Lung (tissue), 11 donors: ENCODE measurements at regions not wholly inside any gene's neighbourhood (a gene's known extent, or its start where the extent isn't known, plus 50 kb on each side); places are given as distances from the start of the nearest gene placed in this dataset.
"Not testable (repeated sequence)": the region's sequence is repeated elsewhere in the genome, so short reads cannot be mapped to it uniquely, and the experiment has no call there.

Experiments
- ATAC-seq: fragments of 200-7000 bp; cut with Tn5 transposase; one replicate; pipeline ENCODE4 v1.9.1; 2020; ENCODE audit warnings: moderate number of reproducible peaks; ENCODE audit not compliant: insufficient read depth, low FRiP score
- DNase-seq, 3 donors: peaks; one replicate each; pipeline ENCODE4 v3.0.0-alpha.2; 2013 to 2017
- H3K27ac ChIP-seq, 2 donors: one replicate each; pipeline ENCODE4 v1.5.1; 2013; ENCODE audit warnings: mild to moderate bottlenecking in 2 of 2, moderate library complexity in 2 of 2, control low read depth in 1 of 2, inconsistent platforms in 1 of 2, low read depth in 1 of 2, low read length in 1 of 2
- H3K27me3 ChIP-seq, 3 donors: one replicate each; pipeline ENCODE4 v1.5.1; 2013; ENCODE audit warnings: low read length in 2 of 3; ENCODE audit not compliant: control insufficient read depth in 3 of 3, insufficient read depth in 3 of 3
- H3K36me3 ChIP-seq, 4 donors: one replicate each; pipeline ENCODE4 v1.5.1; 2013; ENCODE audit warnings: low read length in 4 of 4, mild to moderate bottlenecking in 1 of 4, moderate library complexity in 1 of 4; ENCODE audit not compliant: control insufficient read depth in 4 of 4, insufficient read depth in 4 of 4
- H3K4me1 ChIP-seq, 5 donors: one replicate each; pipeline ENCODE4 v1.5.1; 2013; ENCODE audit warnings: low read length in 5 of 5, mild to moderate bottlenecking in 2 of 5, moderate library complexity in 1 of 5; ENCODE audit not compliant: control insufficient read depth in 5 of 5, insufficient read depth in 5 of 5
- H3K4me3 ChIP-seq: one replicate; pipeline ENCODE4 v1.5.1; 2013; ENCODE audit warnings: mild to moderate bottlenecking, control low read depth, moderate library complexity
- H3K9ac ChIP-seq, 2 donors: one replicate each; pipeline ENCODE4 v1.5.1; 2013; ENCODE audit warnings: low read length in 2 of 2, control low read depth in 1 of 2; ENCODE audit not compliant: insufficient read depth in 1 of 2
- H3K9me3 ChIP-seq, 4 donors: one replicate each; pipeline ENCODE4 v1.5.1; 2013; ENCODE audit warnings: low read length in 3 of 4, mild to moderate bottlenecking in 1 of 4, moderate library complexity in 1 of 4; ENCODE audit not compliant: control insufficient read depth in 4 of 4, insufficient read depth in 3 of 4
- WGBS, 2 donors: extraction: QIAGEN DNeasy Blood & Tissue Kit; methylation state at CpG; one replicate each; pipeline ENCODE4 v1.1.7; 2013; 5-methylcytosine and 5-hydroxymethylcytosine counted together
- TF ChIP-seq, protein P1 (sequence below): IDR thresholded peaks from 2 replicates; pipeline ENCODE4 v1.5.1; 2012; ENCODE audit warnings: mild to moderate bottlenecking; ENCODE audit errors: control extremely low read depth, extremely low read depth
- donor health status: control.
- donor health status: control.
- donor health status: Bipolar disorder and iron deficiency.
- donor health status: healthy.
- donor health status: DM: yes; HTN: yes; CAD: no.

DNA sequence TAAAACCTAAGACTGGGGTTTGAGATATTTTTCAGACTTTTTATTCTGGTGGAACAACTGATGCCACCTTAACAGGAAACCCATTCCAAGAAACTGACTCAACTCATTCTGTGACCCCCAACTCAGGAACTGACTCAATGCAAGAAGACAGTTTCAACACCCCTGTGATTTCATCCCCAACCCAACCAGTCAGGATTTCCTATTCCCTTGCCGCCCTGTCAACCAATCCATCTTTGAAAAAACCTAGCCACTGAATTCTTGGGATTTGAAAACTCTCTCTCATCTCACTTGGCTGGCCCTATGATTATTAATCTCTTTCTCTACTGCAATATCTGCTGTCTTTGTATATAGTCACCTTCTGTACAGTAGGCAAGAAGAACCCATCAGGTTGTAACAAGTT, 1211.9 kb upstream of the ATXN8OS start:
- Histone ChIP-seq H3K9me3 (peaks cover 0 to 2% (median 0%) of the 10 kb centered on the region in 4 donors), H3K4me1 (no peaks in the 10 kb centered on the region), H3K27ac (no peak overlapping the region), H3K9ac (no peak overlapping the region), H3K36me3 (no peaks in the 10 kb centered on the region), H3K4me3 (no peak overlapping the region), H3K27me3 (no peaks in the 10 kb centered on the region)
- no peak for DNase-seq
- no peak for ATAC-seq
- TF ChIP-seq, protein P1, sequence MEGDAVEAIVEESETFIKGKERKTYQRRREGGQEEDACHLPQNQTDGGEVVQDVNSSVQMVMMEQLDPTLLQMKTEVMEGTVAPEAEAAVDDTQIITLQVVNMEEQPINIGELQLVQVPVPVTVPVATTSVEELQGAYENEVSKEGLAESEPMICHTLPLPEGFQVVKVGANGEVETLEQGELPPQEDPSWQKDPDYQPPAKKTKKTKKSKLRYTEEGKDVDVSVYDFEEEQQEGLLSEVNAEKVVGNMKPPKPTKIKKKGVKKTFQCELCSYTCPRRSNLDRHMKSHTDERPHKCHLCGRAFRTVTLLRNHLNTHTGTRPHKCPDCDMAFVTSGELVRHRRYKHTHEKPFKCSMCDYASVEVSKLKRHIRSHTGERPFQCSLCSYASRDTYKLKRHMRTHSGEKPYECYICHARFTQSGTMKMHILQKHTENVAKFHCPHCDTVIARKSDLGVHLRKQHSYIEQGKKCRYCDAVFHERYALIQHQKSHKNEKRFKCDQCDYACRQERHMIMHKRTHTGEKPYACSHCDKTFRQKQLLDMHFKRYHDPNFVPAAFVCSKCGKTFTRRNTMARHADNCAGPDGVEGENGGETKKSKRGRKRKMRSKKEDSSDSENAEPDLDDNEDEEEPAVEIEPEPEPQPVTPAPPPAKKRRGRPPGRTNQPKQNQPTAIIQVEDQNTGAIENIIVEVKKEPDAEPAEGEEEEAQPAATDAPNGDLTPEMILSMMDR = no peak
- 92 to 93% methylated on average over 1 of the region's 1 CpG for WGBS, 2 donors

DNA sequence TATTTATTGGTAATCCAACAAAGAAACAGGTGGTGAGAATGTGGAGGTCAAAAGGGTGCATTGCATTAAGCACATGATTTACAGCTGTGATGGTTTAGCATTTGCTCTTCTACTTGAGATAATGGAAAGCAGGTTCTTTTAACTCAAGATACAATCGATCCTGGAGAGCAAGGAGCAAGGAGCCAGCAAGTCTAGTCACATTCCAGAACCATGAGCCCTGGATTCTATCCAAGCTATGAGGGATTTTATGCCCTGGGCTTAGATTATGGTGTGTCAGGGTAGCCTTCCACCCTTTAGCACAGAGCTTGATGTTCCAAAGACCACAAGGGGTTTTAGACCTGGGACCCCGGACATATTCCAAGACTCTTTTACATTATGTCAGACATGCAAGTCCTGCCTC, 1213.9 kb upstream of the ATXN8OS start:
- 62 to 69% methylated on average over 2 of the region's 2 CpGs for WGBS, 2 donors

DNA sequence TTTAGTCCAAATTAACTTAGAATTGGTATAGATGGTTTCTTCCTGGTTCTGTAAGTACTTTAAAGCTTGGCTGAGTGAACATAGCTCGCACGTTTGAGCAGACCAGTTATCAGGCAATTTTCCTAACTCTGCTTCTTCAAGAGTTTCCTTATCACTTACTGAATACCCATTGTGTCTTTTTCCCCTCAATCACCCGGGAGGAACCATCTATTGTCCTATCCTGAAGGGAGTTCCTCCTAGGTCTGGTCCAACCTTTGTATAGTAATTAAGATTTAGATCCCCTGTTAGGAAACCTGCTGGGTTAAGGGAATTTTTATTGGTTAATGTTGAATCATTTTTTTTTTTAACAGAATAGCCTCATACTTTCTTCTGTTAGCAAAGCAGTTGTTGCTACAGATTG, 1215.0 kb upstream of the ATXN8OS start:
- H3K4me1 ChIP-seq, H3K27ac ChIP-seq, H3K9ac ChIP-seq, H3K9me3 ChIP-seq, H3K4me3 ChIP-seq, DNase-seq, H3K27me3 ChIP-seq, ATAC-seq, H3K36me3 ChIP-seq: not testable (repeated sequence)
- 48 to 70% methylated on average over 3 of the region's 3 CpGs for WGBS, 2 donors

More for the DNA sequence above, 1213.9 kb upstream of the ATXN8OS start:
- not testable (repeated sequence) for DNase-seq, H3K27ac ChIP-seq, ATAC-seq, H3K27me3 ChIP-seq, H3K4me1 ChIP-seq, H3K36me3 ChIP-seq, H3K9me3 ChIP-seq, H3K4me3 ChIP-seq, H3K9ac ChIP-seq

DNA sequence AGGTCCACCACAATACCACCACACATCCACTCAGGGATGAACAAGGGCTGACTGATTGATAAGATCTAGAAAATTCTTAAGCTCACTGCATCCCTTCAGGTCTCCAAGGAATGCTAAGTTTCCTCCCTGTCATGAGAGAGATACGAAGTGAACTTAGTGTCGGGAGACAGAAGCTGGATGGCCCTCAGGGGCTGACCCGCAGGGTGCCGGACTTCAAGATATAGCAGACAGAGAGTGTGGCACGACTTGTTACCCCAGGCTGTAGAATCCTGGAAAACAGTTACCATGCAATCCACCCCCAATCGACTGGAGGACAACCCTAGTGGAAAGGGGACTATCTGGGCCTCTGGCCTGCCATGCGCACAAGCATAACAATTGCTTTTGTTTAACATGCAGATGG, 1217.5 kb upstream of the ATXN8OS start:
- H3K36me3 ChIP-seq, H3K9ac ChIP-seq, H3K4me3 ChIP-seq, ATAC-seq, H3K27ac ChIP-seq, H3K9me3 ChIP-seq, H3K27me3 ChIP-seq, H3K4me1 ChIP-seq, DNase-seq: not testable (repeated sequence)
- 89 to 92% methylated on average over 7 of the region's 7 CpGs for whole genome bisulfite sequencing, 2 donors

DNA sequence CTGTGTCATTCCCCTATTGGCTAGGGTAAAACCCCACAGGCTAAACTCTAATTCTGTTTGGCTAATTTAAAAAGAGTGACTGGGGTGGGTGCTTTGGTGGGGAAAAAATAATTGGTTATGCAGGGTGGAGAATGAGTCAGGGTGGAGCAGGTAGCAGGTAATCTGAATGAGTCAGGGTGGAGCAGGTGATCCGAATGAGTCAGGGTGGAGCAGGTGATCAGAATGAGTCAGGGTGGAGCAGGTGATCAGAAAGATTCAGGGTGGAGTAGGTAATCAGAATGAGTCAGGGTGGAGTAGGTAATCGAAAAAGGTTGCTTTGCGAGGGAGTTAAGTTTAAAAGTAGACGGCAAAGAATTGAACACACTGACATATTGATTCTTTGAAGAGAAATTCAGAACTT, 1218.8 kb upstream of the ATXN8OS start:
- Histone ChIP-seq H3K27ac (no peak overlapping the region), H3K9ac (no peak overlapping the region), H3K4me3 (no peak overlapping the region), H3K27me3 (no peaks in the 10 kb centered on the region), H3K36me3 (no peaks in the 10 kb centered on the region), H3K4me1 (no peaks in the 10 kb centered on the region), H3K9me3 (no peaks in the 10 kb centered on the region)
- DNase-seq (no peak), ATAC-seq (no peak)
- TF ChIP-seq, protein P1 = no peak
- 90 to 91% methylated on average over 4 of the region's 4 CpGs for WGBS, 2 donors
